ENCODE measurements at regions not wholly inside any gene's neighbourhood (a gene's known extent, or its start where the extent isn't known, plus 50 kb on each side); places are given as distances from the start of the nearest gene placed in this dataset.

- DNase-seq (ENCODE audit: low read depth) = no peak
Measured at GRCh38 chr22:49604732-49605302, 222.9 kb downstream of the BRD1 start.

GRCh38 chr22:49603016-49603415 lies 224.7 kb downstream of the BRD1 start:
- DNase-seq (ENCODE audit: low read depth) = no peak

- DNase-seq (ENCODE audit: low read depth) = no peak
Measured at GRCh38 chr22:49602481-49602880, 225.2 kb downstream of the BRD1 start.

- no peak for DNase-seq (ENCODE audit: low read depth)
Measured at GRCh38 chr22:49601614-49602321, 225.9 kb downstream of the BRD1 start.

- no peak for DNase-seq (ENCODE audit: low read depth)
Measured at GRCh38 chr22:49600891-49601431, 226.7 kb downstream of the BRD1 start.

GRCh38 chr22:49600468-49600867 lies 227.2 kb downstream of the BRD1 start:
- no peak for DNase-seq (ENCODE audit: low read depth)

- no peak for DNase-seq (ENCODE audit: low read depth)
Measured at GRCh38 chr22:49599691-49600455, 227.8 kb downstream of the BRD1 start.

GRCh38 chr22:49599039-49599438 lies 228.6 kb downstream of the BRD1 start:
- no peak for DNase-seq (ENCODE audit: low read depth)

GRCh38 chr22:49598338-49598737 lies 229.3 kb downstream of the BRD1 start:
- no peak for DNase-seq (ENCODE audit: low read depth)

GRCh38 chr22:49597428-49598039 lies 230.1 kb downstream of the BRD1 start:
- DNase-seq (ENCODE audit: low read depth) = no peak

GRCh38 chr22:49595465-49596078 lies 232.1 kb downstream of the BRD1 start:
- DNase-seq (ENCODE audit: low read depth) = no peak

- DNase-seq (ENCODE audit: low read depth) = no peak
Measured at GRCh38 chr22:49594078-49594477, 233.6 kb downstream of the BRD1 start.

GRCh38 chr22:49593509-49593908 lies 234.2 kb downstream of the BRD1 start:
- DNase-seq (ENCODE audit: low read depth) = no peak

- DNase-seq (ENCODE audit: low read depth) = no peak
Measured at GRCh38 chr22:49592780-49593501, 234.7 kb downstream of the BRD1 start.

- DNase-seq (ENCODE audit: low read depth) = no peak
Measured at GRCh38 chr22:49590851-49591445, 236.7 kb downstream of the BRD1 start.

GRCh38 chr22:49590381-49590780 lies 237.3 kb downstream of the BRD1 start:
- no peak for DNase-seq (ENCODE audit: low read depth)

- DNase-seq (ENCODE audit: low read depth) = no peak
Measured at GRCh38 chr22:49589811-49590210, 237.9 kb downstream of the BRD1 start.

- no peak for DNase-seq (ENCODE audit: low read depth)
Measured at GRCh38 chr22:49589301-49589700, 238.4 kb downstream of the BRD1 start.

- DNase-seq (ENCODE audit: low read depth) = no peak
Measured at GRCh38 chr22:49588739-49589138, 238.9 kb downstream of the BRD1 start.

GRCh38 chr22:49587987-49588386 lies 239.7 kb downstream of the BRD1 start:
- no peak for DNase-seq (ENCODE audit: low read depth)

- DNase-seq (ENCODE audit: low read depth) = no peak
Measured at GRCh38 chr22:49587421-49587820, 240.3 kb downstream of the BRD1 start.
